KOPT-K1 (cell line): ENCODE measurements at regions not wholly inside any gene's neighbourhood (a gene's known extent, or its start where the extent isn't known, plus 50 kb on each side); places are given as distances from the start of the nearest gene placed in this dataset.
A peak's percentile ranks its signal among the peaks of the same experiment; 100 is the strongest.

ENCODE experiments used
- H3K27ac ChIP-seq: fragments of 200-600 bp; sonication (generic); 2 replicates; pipeline ENCODE4 v1.5.1; 2016; ENCODE audit warnings: antibody characterized with exemption, mild to moderate bottlenecking, low read depth, low read length; ENCODE audit not compliant: poor library complexity, severe bottlenecking
- H3K36me3 ChIP-seq: fragments of 200-600 bp; sonication (generic); 2 replicates; pipeline ENCODE4 v1.5.1; 2017; ENCODE audit warnings: antibody characterized with exemption, mild to moderate bottlenecking, low read length, moderate library complexity; ENCODE audit not compliant: insufficient read depth
- H3K9me3 ChIP-seq: fragments of 200-600 bp; sonication (generic); 2 replicates; pipeline ENCODE4 v1.5.1; 2017; ENCODE audit warnings: antibody characterized with exemption, low read length, mild to moderate bottlenecking; ENCODE audit not compliant: insufficient read depth, poor library complexity, severe bottlenecking

GRCh38 chr20:57837208-57838035, 127.6 kb upstream of the PMEPA1 start:
- H3K36me3 ChIP-seq: no peaks in the 10 kb centered on the region
- no peaks in the 10 kb centered on the region for H3K9me3 ChIP-seq
- peak overlapping the region; percentile 91 for H3K27ac ChIP-seq

- peak overlapping the region; percentile 91 for H3K27ac ChIP-seq
- no peaks in the 10 kb centered on the region for H3K36me3 ChIP-seq
- H3K9me3 ChIP-seq: no peaks in the 10 kb centered on the region
Measured at GRCh38 chr20:57835588-57836455, 126.0 kb upstream of the PMEPA1 start.

DNA sequence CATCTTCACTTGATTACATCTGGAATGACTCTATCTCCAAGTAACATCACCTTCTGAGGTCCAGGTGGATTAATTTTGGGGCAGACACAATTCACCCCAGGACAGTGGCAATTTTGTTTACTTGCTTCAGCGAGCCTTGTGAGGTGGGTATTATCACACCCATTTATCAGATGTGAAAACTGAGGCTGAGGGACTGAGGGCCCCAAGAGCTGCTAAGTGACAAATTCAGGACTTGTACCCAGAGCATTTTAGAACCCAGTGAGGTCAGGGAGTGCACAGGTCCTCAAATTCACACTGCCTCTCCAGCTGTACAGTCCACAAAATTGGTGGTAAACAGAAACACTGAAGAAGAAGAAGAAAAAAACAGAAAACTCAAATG, 125.2 kb upstream of the PMEPA1 start:
- H3K36me3 ChIP-seq: no peaks in the 10 kb centered on the region
- H3K9me3 ChIP-seq: no peaks in the 10 kb centered on the region
- peak overlapping the region; percentile 91 for H3K27ac ChIP-seq

GRCh38 chr20:57834306-57835073, 124.7 kb upstream of the PMEPA1 start:
- Histone ChIP-seq H3K9me3 (no peaks in the 10 kb centered on the region), H3K36me3 (no peaks in the 10 kb centered on the region), H3K27ac (peak overlapping the region; percentile 91)

DNA sequence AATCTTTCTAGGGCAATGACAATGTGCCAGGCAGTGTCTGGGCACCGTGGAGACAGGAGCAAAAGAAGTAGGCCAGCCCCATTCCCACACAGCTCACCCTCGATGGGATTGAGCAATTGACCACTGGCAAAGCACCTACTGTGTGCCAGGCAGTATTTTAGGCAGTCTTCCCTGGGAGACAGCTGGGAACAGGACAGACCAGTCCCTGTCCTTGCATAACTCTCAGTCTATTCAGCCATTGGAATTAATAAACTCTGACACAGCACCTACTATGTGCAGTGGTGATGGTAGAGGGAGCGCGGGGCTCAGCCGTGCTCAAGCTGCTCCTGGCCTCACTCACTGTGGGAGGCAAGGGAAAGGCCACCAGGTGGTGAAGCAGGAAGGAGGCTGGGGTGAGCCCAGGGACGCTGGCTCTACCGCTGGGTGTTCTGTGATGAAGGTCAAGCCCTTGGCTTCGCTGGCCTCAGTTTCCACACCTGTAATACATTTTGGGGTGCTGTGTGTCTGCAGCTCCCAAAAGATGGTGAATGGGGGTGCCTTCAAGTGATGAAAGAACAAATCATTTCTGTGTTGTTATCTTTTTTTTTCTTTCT, 122.3 kb upstream of the PMEPA1 start:
- Histone ChIP-seq H3K27ac (peak overlapping the region; percentile 75), H3K36me3 (no peaks in the 10 kb centered on the region), H3K9me3 (no peaks in the 10 kb centered on the region)

DNA sequence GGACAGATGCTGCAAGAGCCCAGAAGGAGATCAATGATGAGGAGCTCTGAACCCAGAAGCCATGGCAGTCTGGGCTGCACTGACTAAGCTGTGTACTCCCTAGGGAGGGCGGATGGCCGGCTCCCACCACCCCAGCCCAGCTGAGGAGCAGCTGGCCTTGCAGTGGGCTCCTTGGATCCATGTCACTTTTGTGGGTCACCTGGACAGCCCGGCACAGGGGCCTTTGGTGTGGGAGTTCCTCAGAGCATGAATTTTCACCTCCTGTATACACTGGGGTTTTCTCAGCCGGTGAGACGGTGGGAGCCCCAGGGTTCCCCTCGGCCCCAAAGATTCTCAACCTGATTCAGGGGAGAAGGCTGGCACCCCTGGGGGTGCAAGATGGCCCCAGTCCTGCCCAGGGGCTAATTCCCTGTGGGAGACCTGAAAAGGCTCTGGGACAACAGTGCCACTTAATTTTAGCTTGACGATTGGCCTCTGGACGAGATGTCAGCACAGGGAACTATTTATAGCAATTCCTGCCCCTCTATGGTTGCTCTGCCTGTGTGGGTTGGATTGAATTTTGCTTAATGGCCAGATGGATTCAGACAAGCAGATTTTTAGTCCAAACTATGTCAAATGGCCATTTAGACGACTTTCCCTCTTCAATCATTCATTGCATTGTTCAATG, 121.6 kb upstream of the PMEPA1 start:
- H3K36me3 ChIP-seq: no peaks in the 10 kb centered on the region
- no peaks in the 10 kb centered on the region for H3K9me3 ChIP-seq
- peak overlapping the region; percentile 75 for H3K27ac ChIP-seq

DNA sequence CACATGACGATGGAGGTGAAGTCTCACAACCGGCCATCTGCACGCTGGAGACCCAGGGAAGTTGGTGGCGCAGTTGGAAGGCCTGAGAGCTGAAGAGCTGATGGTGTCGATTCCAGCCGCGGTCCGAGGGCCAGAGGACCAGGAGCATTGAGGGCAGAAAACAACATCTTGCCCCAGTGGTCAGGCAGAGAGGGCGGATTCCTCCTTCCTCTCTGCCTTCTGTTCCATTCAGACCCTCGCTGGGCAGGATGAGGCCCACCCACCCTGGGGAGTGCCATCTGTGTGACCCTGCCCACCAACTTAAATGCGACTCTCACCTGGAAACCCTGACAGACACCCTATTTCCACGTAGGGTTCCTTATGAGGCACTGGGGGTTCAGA, 120.7 kb upstream of the PMEPA1 start:
- H3K36me3 ChIP-seq: no peaks in the 10 kb centered on the region
- H3K9me3 ChIP-seq: no peaks in the 10 kb centered on the region
- H3K27ac ChIP-seq: peak overlapping the region; percentile 75

DNA sequence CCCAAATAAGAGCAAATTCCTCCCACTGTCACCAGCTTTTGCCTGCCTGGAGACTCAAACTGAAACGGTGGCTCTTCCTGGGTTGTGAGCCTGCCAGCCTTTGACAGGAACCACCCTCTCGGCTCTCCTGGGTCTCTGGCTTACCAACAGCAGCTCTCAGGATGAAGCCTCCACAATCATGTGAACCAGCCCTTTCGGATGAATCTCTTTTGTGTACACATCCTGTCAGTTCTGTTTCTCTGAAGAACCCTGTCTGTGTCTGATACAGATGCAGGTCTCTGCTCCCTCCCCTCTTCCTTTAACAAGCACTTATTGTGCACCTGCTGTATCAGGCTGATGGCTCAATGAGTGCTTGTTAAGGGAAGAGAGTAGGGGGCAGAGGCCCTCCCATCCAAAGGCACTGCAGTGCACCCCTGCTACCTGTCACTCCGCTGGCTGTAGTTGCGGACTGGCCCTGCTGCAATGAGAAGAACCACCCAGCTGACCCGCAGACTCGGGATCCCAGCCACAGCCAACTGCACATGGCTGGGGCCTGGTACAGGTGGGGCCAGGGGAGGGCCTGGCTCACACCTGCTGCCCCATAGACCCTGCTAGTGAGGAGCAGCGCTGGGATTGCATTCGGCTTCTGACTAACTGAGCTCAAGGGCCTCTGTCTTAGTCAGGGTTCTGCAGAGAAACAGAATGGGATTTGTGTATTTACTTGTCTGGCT, 120.1 kb upstream of the PMEPA1 start:
- Histone ChIP-seq H3K36me3 (no peaks in the 10 kb centered on the region), H3K9me3 (no peaks in the 10 kb centered on the region), H3K27ac (peak overlapping the region; percentile 75)

- no peaks in the 10 kb centered on the region for H3K9me3 ChIP-seq
- peak overlapping the region; percentile 75 for H3K27ac ChIP-seq
- H3K36me3 ChIP-seq: no peaks in the 10 kb centered on the region
Measured at GRCh38 chr20:57829336-57829735, 119.5 kb upstream of the PMEPA1 start.

DNA sequence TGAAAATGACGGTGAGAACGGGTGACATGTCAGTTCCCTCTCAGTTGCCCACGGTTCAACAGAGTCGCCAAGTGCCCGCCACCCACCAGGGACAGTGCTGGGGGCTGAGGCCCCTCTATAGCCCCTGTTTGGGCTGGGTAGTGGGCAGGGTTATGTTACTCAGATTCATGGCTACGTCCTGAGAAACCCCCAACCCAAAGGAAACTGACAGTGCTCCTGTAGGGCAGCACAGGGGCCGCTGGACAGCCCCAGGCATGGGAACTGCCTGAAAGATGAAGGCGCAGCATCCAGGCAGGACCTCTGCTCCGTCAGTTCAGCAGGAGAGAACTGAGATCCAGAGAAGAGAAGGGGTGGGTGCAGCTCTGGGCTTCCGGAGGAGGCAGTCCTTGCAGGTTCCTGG, 118.9 kb upstream of the PMEPA1 start:
- Histone ChIP-seq H3K36me3 (no peaks in the 10 kb centered on the region), H3K9me3 (no peaks in the 10 kb centered on the region), H3K27ac (peak overlapping the region; percentile 75)

- Histone ChIP-seq H3K36me3 (no peaks in the 10 kb centered on the region), H3K27ac (peak overlapping the region; percentile 40), H3K9me3 (no peaks in the 10 kb centered on the region)
Measured at GRCh38 chr20:57826666-57827287, 117.0 kb upstream of the PMEPA1 start.

DNA sequence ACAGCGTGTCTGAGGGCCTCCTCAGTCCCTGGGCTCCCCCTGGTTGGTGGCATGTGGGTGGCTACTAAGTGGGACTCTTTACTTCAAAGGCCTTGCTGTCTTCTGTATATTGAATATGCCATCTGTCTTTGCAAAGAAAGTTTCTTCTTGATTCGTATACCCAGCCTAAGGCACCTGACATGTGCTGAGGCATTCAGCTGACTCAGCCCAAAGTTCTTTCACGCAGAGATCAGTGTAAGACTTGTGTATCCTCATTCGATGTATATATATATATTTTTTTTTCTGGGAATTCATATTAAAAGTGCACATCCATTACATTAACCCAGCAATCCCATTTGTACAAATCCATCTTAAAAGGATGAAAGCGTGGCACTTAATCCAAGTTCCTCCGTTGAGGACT, 115.1 kb upstream of the PMEPA1 start:
- no peaks in the 10 kb centered on the region for H3K36me3 ChIP-seq

GRCh38 chr20:57821935-57822334, 112.1 kb upstream of the PMEPA1 start:
- Histone ChIP-seq H3K9me3 (no peaks in the 10 kb centered on the region), H3K27ac (no peak overlapping the region)

More for the DNA sequence above, 115.1 kb upstream of the PMEPA1 start:
- Histone ChIP-seq H3K27ac (peak overlapping the region; percentile 26), H3K9me3 (no peaks in the 10 kb centered on the region)

More at GRCh38 chr20:57821935-57822334, 112.1 kb upstream of the PMEPA1 start:
- H3K36me3 ChIP-seq: no peaks in the 10 kb centered on the region
